SH-SY5Y (cell line): ENCODE measurements at regions not wholly inside any gene's neighbourhood (a gene's known extent, or its start where the extent isn't known, plus 50 kb on each side); places are given as distances from the start of the nearest gene placed in this dataset.

Experiments used
- GATA2 ChIP-seq: IDR thresholded peaks from 2 replicates; pipeline ENCODE4 v1.6.1; 2011; ENCODE audit warnings: mild to moderate bottlenecking, low read depth, low read length
- GATA3 ChIP-seq: IDR thresholded peaks from 2 replicates; pipeline ENCODE4 v1.6.1; 2011; ENCODE audit warnings: low read depth, mild to moderate bottlenecking, low read length, moderate library complexity

GRCh38 chr3:174495311-174495710, 363.8 kb upstream of the NAALADL2 start:
- TF ChIP-seq GATA2 (no peak), GATA3 (no peak)
